Adrenal gland (tissue), 9 donors: ENCODE measurements at regions not wholly inside any gene's neighbourhood (a gene's known extent, or its start where the extent isn't known, plus 50 kb on each side); places are given as distances from the start of the nearest gene placed in this dataset.
"Not testable (repeated sequence)": the region's sequence is repeated elsewhere in the genome, so short reads cannot be mapped to it uniquely, and the experiment has no call there.

Source experiments
- DNase-seq, 7 donors: peaks; one replicate each; pipeline ENCODE4 v3.0.0-alpha.2; 2019 to 2020
- H3K27ac ChIP-seq, 5 donors: fragments of 200-600 bp; sonication (generic) in 4 of 5; 1 replicate in 3 of 5; 2 replicates in 2 of 5; pipeline versions ENCODE4 v1.5.1 to v1.8.0; 2016 to 2020; ENCODE audit warnings: mild to moderate bottlenecking in 1 of 5
- H3K27me3 ChIP-seq: fragments of 200-600 bp; 2 replicates; pipeline ENCODE4 v1.8.0; 2021
- H3K36me3 ChIP-seq, 2 donors: fragments of 200-600 bp; replicated peaks in 1 of 2; 1 replicate in 1 of 2; 2 replicates in 1 of 2; pipeline versions ENCODE4 v1.5.1 to v1.8.0; 2018 to 2022
- H3K4me1 ChIP-seq, 2 donors: fragments of 200-600 bp; replicated peaks in 1 of 2; 1 replicate in 1 of 2; 2 replicates in 1 of 2; pipeline versions ENCODE4 v1.5.1 to v1.8.0; 2018 to 2021
- H3K4me3 ChIP-seq, 4 donors: fragments of 200-600 bp; sonication (generic) in 3 of 4; one replicate each; pipeline ENCODE4 v1.5.1; 2016 to 2018
- H3K9me3 ChIP-seq, 3 donors: fragments of 200-600 bp; sonication (generic) in 1 of 3; replicated peaks in 1 of 3; 1 replicate in 2 of 3; 2 replicates in 1 of 3; pipeline versions ENCODE4 v1.5.1 to v1.8.0; 2016 to 2021
- POLR2A ChIP-seq, 2 donors: fragments of 450-650 bp; IDR thresholded peaks; one replicate each; pipeline ENCODE4 v1.6.1; 2017; ENCODE audit warnings: antibody characterized with exemption in 2 of 2, mild to moderate bottlenecking in 2 of 2, moderate library complexity in 1 of 2
- WGBS, 4 donors: extraction: QIAGEN DNeasy Blood & Tissue Kit in 2 of 4; methylation state at CpG; one replicate each; pipeline versions ENCODE4 v1.1.5 to v1.1.7; 2013 to 2017; 5-methylcytosine and 5-hydroxymethylcytosine counted together
- intact Hi-C, 2 donors: fragments of 100-400 bp; cut with DNase I; formaldehyde crosslinking; loops; one replicate each; pipeline versions ENCODE4 v1.14.1 to v1.15.0; 2022 to 2023
- TF ChIP-seq, protein P1 (sequence below), 6 experiments: fragments of 450-650 bp in 4 of 6; fragments of 200-600 bp in 2 of 6; sonication (generic) in 1 of 6; IDR thresholded peaks; 1 replicate in 5 of 6; 2 replicates in 1 of 6; pipeline versions ENCODE4 v1.5.1 to v1.8.0; 2016 to 2021; ENCODE audit warnings: antibody characterized with exemption in 6 of 6, mild to moderate bottlenecking in 2 of 6, moderate library complexity in 1 of 6
- donor health status: healthy with polysubstance abuse.
- donor health status: Bipolar disorder and iron deficiency.
- donor health status: DM: yes; HTN: yes; CAD: no.
- donor health status: DM: no; HTN: no; CAD: no.
- donor health status: DM: no; HTN: no; CAD: no.

DNA sequence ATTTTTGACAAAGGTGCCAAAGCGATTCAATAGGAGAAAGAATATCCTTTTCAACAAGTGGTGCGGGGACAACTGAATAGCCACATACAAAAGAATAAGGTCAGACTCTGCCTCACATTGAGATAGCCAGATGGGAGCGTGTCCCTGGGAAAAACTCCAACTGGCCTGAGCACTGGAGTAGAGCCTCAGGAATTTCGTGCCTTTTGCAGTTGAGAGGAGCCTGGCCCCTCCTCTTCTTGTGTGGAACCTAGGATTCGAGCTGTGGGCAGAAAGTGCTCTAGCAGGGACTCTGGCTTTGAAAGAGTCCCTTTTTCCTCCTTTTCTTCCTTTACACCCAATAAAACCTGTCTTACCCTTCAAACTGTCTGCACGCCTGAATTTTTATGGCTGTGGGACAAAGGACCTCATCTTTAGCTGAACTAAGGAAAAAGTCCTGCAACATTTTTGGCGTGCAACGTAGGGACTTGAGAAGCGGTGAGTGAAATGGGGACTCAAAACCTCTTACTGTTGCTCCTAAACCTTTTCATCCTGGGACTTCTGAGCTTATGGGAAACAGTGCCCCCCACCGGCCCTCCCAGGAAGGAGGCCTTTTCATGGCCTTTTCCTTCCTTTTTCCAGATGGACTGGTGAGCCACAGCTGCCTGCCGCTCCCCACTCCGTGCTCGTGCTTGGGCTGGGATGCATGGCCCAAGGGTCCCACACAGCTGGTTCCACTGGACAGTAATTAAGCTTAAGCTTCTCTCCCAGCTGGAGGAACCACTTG lies 68.6 kb downstream of the BMP15 start:
- peak in 1 of 7 donors; percentile 2 for DNase-seq
- TF ChIP-seq, protein P1, sequence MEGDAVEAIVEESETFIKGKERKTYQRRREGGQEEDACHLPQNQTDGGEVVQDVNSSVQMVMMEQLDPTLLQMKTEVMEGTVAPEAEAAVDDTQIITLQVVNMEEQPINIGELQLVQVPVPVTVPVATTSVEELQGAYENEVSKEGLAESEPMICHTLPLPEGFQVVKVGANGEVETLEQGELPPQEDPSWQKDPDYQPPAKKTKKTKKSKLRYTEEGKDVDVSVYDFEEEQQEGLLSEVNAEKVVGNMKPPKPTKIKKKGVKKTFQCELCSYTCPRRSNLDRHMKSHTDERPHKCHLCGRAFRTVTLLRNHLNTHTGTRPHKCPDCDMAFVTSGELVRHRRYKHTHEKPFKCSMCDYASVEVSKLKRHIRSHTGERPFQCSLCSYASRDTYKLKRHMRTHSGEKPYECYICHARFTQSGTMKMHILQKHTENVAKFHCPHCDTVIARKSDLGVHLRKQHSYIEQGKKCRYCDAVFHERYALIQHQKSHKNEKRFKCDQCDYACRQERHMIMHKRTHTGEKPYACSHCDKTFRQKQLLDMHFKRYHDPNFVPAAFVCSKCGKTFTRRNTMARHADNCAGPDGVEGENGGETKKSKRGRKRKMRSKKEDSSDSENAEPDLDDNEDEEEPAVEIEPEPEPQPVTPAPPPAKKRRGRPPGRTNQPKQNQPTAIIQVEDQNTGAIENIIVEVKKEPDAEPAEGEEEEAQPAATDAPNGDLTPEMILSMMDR (IDR thresholded peaks at IDR 0.05): no peak
- TF ChIP-seq POLR2A (IDR thresholded peaks at IDR 0.05): no peak
- Histone ChIP-seq H3K27ac (no peak overlapping the region), H3K9me3 (no peaks in the 10 kb centered on the region), H3K36me3 (no peaks in the 10 kb centered on the region), H3K27me3 (peaks cover 24% of the 10 kb centered on the region), H3K4me3 (no peak overlapping the region), H3K4me1 (no peaks in the 10 kb centered on the region)
- intact Hi-C loops: no loop called here
- WGBS, 4 donors: 52 to 71% (median 66%) methylated on average over 9 to 13 of the region's 13 CpGs

DNA sequence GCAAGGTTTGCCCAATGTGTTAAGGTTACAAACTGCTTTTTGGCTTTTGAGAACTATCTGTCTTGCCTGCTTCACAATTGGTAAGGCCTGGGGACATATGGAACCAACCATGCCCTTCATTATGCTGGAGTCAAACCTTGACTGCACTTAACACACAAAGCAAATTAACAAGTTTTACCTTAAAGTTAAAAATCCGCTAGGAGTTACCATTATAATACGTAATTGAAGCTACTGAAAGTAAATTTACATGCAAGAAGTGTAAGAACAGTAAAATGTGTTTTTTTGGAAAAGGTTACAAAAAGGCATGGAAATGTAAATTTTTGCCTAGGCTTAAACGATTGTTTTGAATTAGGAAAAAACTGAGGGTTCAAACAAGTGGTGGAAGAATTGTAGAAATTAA lies 69.7 kb downstream of the BMP15 start:
- intact Hi-C loops: no loop called here
- no peak for TF ChIP-seq POLR2A (IDR thresholded peaks at IDR 0.05)
- TF ChIP-seq, protein P1 (IDR thresholded peaks at IDR 0.05): no peak
- H3K36me3 ChIP-seq: no peaks in the 10 kb centered on the region
- no peak overlapping the region for H3K4me3 ChIP-seq
- no peaks in the 10 kb centered on the region for H3K9me3 ChIP-seq
- no peak overlapping the region for H3K27ac ChIP-seq
- WGBS, 4 donors: 61 to 82% (median 64%) methylated on average over 3 of the region's 3 CpGs
- H3K27me3 ChIP-seq: peaks cover 28% of the 10 kb centered on the region
- no peak for DNase-seq
- H3K4me1 ChIP-seq: no peaks in the 10 kb centered on the region

DNA sequence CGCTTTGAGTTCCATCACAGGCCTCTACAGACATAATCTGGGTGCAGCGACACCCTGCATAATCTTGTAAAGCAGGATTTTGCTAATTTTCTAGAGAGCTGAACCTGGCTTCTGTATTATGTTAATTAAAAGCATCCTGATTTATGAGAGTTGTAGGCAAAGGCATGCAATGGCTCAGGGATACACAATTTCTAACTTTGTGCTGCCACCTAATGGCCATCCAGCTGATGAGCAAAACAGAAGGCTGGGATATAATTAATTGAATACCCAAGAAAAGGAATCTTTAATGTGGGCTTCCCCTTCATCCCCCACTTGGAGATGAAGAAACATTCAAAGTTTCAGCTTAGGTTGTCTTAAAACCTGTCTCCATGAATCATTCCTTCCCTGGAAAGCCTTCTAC lies 78.1 kb downstream of the BMP15 start:
- Histone ChIP-seq H3K27ac (no peak overlapping the region), H3K27me3 (peaks cover 34% of the 10 kb centered on the region), H3K4me1 (no peaks in the 10 kb centered on the region), H3K9me3 (no peaks in the 10 kb centered on the region), H3K4me3 (no peak overlapping the region), H3K36me3 (no peaks in the 10 kb centered on the region)
- WGBS, 4 donors: 35 to 52% (median 36%) methylated on average over 2 of the region's 2 CpGs; no CpG with 5 or more reads in 1 of the 4 donors
- intact Hi-C loops: no loop called here
- TF ChIP-seq POLR2A (IDR thresholded peaks at IDR 0.05): no peak
- TF ChIP-seq, protein P1 (IDR thresholded peaks at IDR 0.05): peak; percentile 29 to 65 (median 50)
- peak in 6 of 7 donors; percentile 24 to 56 (median 36) for DNase-seq

DNA sequence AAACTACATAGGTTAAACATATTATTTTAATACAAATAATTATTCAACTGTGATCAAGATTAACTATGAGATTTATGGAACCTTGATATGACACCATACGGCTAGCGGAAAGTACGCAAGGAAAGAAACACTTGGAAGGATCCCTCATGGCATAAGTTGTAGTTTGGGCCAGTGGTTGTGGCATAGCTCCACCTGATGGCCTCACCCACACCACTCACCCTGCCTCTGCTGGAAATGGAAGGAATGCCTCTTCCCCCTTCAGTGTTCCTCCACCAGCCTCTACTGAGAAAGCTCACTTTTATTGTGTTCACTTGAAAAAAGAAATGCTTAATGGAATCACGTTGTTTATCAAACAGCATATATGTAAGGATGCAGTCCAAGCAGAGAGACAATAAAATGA lies 86.4 kb downstream of the BMP15 start:
- intact Hi-C loops: no loop called here
- Histone ChIP-seq H3K4me3 (no peak overlapping the region), H3K27me3 (no peaks in the 10 kb centered on the region), H3K9me3 (no peaks in the 10 kb centered on the region), H3K4me1 (no peaks in the 10 kb centered on the region), H3K27ac (no peak overlapping the region), H3K36me3 (no peaks in the 10 kb centered on the region)
- WGBS, 4 donors: 61 to 83% (median 68%) methylated on average over 4 of the region's 4 CpGs
- TF ChIP-seq POLR2A (IDR thresholded peaks at IDR 0.05): no peak
- TF ChIP-seq, protein P1 (IDR thresholded peaks at IDR 0.05): no peak
- no peak for DNase-seq

DNA sequence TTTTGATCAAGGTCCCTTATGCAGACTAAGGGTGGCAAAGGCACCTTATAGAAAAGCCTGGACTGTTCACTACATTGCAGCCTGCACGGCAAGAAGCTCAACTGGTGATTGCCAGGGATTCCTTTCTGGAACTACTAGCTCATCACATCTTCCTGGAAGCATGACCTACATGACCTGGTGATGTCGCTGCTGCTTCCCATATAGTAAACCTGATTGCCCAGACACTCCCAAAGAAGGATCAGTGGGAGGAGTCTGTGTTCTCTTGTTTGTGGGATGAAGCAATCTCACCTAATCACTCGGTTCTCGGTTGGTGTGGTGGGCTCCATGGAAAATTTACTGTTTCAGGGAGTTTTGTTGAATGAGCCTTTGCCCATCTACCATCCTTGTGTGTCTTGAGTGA lies 89.8 kb downstream of the BMP15 start:
- H3K4me1 ChIP-seq, H3K36me3 ChIP-seq, H3K9me3 ChIP-seq, intact Hi-C loops, H3K27ac ChIP-seq, DNase-seq, H3K4me3 ChIP-seq, H3K27me3 ChIP-seq: not testable (repeated sequence)
- WGBS, 4 donors: 61 to 73% (median 69%) methylated on average over 3 to 4 of the region's 4 CpGs; no CpG with 5 or more reads in 1 of the 4 donors

DNA sequence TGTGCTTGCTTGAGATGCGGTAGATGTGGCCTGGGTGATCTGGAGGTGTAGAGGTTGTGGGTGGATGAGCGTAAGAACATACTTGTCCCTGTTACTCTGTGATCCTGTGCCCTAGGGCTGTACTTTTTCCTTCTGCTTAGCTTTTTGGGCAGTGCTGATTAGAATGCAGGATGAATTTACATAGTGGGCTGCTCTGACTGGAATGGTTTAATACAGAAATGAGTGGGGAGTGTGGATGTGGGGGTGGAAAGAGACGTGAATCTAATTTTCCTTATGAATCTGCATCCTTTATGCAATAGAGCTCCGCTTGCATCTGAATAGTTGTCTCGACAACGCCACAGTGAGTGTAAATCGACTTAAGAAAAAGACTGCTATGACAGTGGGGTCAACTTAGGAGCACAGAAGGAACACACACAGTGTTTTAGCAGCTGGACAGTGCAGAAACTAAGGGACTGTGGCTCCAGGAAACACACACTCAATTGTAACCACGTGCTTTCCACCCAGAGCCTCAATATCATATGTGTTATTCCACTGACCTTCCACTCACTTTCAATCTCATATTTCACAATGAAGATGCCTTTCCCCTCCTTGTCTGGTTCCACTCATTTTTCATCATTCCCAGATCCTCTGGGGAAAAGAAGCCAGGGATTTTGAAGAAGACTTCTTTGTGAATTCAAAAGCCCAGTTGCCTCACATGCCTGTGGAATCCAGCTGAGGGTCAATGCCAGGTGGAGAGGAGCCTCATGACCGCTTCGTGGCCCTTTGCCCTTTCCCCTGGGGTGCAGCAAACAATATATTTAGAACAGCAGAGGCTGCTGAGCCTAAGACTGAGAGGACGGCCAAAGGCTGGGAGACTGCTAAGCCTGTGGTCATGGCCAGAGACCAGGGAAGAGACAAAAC lies 91.4 kb downstream of the BMP15 start:
- H3K27ac ChIP-seq: peak overlapping the region in 1 of 5 donors; percentile 5
- H3K36me3 ChIP-seq, H3K27me3 ChIP-seq, H3K9me3 ChIP-seq, intact Hi-C loops, H3K4me1 ChIP-seq, H3K4me3 ChIP-seq: not testable (repeated sequence)
- WGBS, 4 donors: 52 to 59% (median 56%) methylated on average over 8 to 11 of the region's 11 CpGs
- DNase-seq: peak in 2 of 7 donors; percentile 1 to 21
